ENCODE measurements at regions not wholly inside any gene's neighbourhood (a gene's known extent, or its start where the extent isn't known, plus 50 kb on each side); places are given as distances from the start of the nearest gene placed in this dataset.

DNA sequence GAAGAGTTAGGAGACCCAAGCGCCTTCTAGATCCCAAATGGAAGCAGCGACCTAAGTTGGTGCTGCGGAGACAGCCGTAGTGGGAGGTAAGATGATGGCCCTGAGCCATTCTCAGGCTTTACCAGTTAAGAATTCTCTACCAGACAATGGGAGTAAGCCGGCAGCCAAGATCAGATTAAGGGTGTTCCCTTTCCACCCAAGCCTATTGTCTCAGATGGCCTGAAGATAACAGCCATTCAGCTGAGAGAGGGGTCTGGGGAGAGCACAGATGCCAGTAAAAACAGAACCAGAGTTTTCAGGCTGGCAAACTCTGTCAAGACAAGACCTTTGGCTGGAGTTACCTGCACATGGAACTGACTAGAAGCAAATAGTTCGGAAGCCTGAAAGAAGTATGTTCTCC is 191.7 kb upstream of the HAAO start:
- TF ChIP-seq, protein P1, sequence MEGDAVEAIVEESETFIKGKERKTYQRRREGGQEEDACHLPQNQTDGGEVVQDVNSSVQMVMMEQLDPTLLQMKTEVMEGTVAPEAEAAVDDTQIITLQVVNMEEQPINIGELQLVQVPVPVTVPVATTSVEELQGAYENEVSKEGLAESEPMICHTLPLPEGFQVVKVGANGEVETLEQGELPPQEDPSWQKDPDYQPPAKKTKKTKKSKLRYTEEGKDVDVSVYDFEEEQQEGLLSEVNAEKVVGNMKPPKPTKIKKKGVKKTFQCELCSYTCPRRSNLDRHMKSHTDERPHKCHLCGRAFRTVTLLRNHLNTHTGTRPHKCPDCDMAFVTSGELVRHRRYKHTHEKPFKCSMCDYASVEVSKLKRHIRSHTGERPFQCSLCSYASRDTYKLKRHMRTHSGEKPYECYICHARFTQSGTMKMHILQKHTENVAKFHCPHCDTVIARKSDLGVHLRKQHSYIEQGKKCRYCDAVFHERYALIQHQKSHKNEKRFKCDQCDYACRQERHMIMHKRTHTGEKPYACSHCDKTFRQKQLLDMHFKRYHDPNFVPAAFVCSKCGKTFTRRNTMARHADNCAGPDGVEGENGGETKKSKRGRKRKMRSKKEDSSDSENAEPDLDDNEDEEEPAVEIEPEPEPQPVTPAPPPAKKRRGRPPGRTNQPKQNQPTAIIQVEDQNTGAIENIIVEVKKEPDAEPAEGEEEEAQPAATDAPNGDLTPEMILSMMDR (conservative IDR thresholded peaks at IDR 0.05; ENCODE audit: low read depth in 2 of 2): no peak
- TF ChIP-seq POLR2AphosphoS5 (IDR thresholded peaks at IDR 0.05; ENCODE audit: low read depth) (no peak), JUNB (IDR thresholded peaks at IDR 0.05; ENCODE audit: unreplicated experiment) (no peak), EZH2 (IDR thresholded peaks at IDR 0.05; ENCODE audit: low read depth, unreplicated experiment) (no peak), CREB1 (CRISPR knock-in tag; IDR thresholded peaks at IDR 0.05; ENCODE audit: low read depth) (no peak), EZH2phosphoT487 (IDR thresholded peaks at IDR 0.05; ENCODE audit: unreplicated experiment) (no peak), ZNF114 (CRISPR knock-in tag; IDR thresholded peaks at IDR 0.05) (no peak), NANOG (IDR thresholded peaks at IDR 0.05; ENCODE audit: borderline replicate concordance) (no peak)
- TF ChIP-seq, protein P2, sequence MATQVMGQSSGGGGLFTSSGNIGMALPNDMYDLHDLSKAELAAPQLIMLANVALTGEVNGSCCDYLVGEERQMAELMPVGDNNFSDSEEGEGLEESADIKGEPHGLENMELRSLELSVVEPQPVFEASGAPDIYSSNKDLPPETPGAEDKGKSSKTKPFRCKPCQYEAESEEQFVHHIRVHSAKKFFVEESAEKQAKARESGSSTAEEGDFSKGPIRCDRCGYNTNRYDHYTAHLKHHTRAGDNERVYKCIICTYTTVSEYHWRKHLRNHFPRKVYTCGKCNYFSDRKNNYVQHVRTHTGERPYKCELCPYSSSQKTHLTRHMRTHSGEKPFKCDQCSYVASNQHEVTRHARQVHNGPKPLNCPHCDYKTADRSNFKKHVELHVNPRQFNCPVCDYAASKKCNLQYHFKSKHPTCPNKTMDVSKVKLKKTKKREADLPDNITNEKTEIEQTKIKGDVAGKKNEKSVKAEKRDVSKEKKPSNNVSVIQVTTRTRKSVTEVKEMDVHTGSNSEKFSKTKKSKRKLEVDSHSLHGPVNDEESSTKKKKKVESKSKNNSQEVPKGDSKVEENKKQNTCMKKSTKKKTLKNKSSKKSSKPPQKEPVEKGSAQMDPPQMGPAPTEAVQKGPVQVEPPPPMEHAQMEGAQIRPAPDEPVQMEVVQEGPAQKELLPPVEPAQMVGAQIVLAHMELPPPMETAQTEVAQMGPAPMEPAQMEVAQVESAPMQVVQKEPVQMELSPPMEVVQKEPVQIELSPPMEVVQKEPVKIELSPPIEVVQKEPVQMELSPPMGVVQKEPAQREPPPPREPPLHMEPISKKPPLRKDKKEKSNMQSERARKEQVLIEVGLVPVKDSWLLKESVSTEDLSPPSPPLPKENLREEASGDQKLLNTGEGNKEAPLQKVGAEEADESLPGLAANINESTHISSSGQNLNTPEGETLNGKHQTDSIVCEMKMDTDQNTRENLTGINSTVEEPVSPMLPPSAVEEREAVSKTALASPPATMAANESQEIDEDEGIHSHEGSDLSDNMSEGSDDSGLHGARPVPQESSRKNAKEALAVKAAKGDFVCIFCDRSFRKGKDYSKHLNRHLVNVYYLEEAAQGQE (IDR thresholded peaks at IDR 0.05; ENCODE audit: unreplicated experiment): no peak

All from GM23338 (cell line).